Peyer's patch (tissue), 4 donors: ENCODE measurements at regions not wholly inside any gene's neighbourhood (a gene's known extent, or its start where the extent isn't known, plus 50 kb on each side); places are given as distances from the start of the nearest gene placed in this dataset.

Experiments
- CTCF ChIP-seq, 6 experiments: fragments of 450-650 bp in 4 of 6; fragments of 200-600 bp in 2 of 6; sonication (generic) in 1 of 6; IDR thresholded peaks; one replicate each; pipeline ENCODE4 v1.5.1; 2017 to 2019; ENCODE audit warnings: antibody characterized with exemption in 6 of 6, mild to moderate bottlenecking in 3 of 6, moderate library complexity in 1 of 6
- POLR2A ChIP-seq, 2 donors: fragments of 450-650 bp; IDR thresholded peaks; one replicate each; pipeline ENCODE4 v1.5.1; 2017; ENCODE audit warnings: antibody characterized with exemption in 2 of 2, mild to moderate bottlenecking in 2 of 2, moderate library complexity in 2 of 2

- TF ChIP-seq CTCF (IDR thresholded peaks at IDR 0.05) (no peak), POLR2A (IDR thresholded peaks at IDR 0.05) (no peak)
Measured at GRCh38 chr14:86884498-86884897, 1108.5 kb downstream of the GALC start.
